Ectodermal cell (in vitro differentiated cells): ENCODE measurements at regions not wholly inside any gene's neighbourhood (a gene's known extent, or its start where the extent isn't known, plus 50 kb on each side); places are given as distances from the start of the nearest gene placed in this dataset.

Experiments
- H3K27ac ChIP-seq: 2 replicates; pipeline ENCODE4 v1.7.0; 2013; ENCODE audit warnings: mild to moderate bottlenecking, low read depth, low read length; ENCODE audit not compliant: insufficient read depth, poor library complexity, severe bottlenecking
- H3K27me3 ChIP-seq: 2 replicates; pipeline ENCODE4 v1.7.0; 2013; ENCODE audit warnings: mild to moderate bottlenecking, low read length; ENCODE audit not compliant: insufficient read depth, control insufficient read depth, poor library complexity, severe bottlenecking
- H3K36me3 ChIP-seq: one replicate; pipeline ENCODE4 v1.7.0; 2013; ENCODE audit warnings: low read length; ENCODE audit not compliant: control insufficient read depth, insufficient read depth
- H3K4me1 ChIP-seq: one replicate; pipeline ENCODE4 v1.7.0; 2013; ENCODE audit warnings: low read length; ENCODE audit not compliant: control insufficient read depth, insufficient read depth
- H3K4me3 ChIP-seq: 2 replicates; pipeline ENCODE4 v1.7.0; 2013; ENCODE audit warnings: low read depth, low read length, control low read depth; ENCODE audit not compliant: insufficient read depth
- H3K9me3 ChIP-seq: 2 replicates; pipeline ENCODE4 v1.7.0; 2013; ENCODE audit warnings: mild to moderate bottlenecking, low read length, moderate library complexity; ENCODE audit not compliant: control insufficient read depth
- WGBS, 2 experiments: methylation state at CpG; one replicate each; pipeline ENCODE4 v1.1.7; 2013; ENCODE audit warnings: missing lambda C conversion rate in 2 of 2; 5-methylcytosine and 5-hydroxymethylcytosine counted together

DNA sequence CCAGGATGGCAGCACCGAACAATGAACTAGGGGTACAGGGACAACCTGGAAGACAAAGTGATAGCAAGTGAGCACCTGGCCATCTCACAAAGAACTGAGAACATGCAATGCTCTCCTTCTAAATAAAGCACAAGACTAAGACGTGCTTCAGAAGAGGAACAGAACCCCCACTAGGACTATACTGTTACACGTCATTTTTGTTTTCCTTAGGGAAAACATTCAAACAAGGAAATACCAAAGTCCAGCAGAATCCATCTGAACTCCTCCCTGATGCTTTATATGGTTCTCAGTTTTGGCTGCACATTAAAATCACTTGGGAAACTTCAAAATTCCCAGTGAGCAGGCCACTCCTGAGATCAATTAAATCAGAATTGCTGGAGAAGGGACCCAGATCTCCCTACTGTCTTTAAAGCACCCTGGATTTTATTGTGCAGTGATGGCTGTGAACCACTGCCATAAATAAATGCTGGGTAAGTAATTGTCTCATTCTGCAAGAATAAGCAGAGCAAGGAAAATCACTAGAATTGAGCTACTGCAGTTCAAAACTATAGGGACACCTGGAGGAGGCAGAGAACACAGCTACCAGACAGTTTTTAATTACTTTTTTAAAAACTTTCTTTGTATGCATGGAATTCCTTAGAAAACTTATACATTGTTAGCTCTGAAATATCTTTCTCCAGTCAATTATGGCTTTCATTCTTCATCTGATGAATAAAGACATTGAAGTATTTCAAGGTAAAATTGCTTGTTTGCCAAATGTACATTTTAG, 866.5 kb upstream of the GHITM start:
- no peak overlapping the region for H3K27ac ChIP-seq
- no peaks in the 10 kb centered on the region for H3K9me3 ChIP-seq
- H3K4me1 ChIP-seq, result no peaks in the 10 kb centered on the region
- 89 to 96% methylated on average over 3 of the region's 3 CpGs for WGBS, 2 experiments
- no peaks in the 10 kb centered on the region for H3K36me3 ChIP-seq
- no peak overlapping the region for H3K4me3 ChIP-seq
- no peaks in the 10 kb centered on the region for H3K27me3 ChIP-seq

DNA sequence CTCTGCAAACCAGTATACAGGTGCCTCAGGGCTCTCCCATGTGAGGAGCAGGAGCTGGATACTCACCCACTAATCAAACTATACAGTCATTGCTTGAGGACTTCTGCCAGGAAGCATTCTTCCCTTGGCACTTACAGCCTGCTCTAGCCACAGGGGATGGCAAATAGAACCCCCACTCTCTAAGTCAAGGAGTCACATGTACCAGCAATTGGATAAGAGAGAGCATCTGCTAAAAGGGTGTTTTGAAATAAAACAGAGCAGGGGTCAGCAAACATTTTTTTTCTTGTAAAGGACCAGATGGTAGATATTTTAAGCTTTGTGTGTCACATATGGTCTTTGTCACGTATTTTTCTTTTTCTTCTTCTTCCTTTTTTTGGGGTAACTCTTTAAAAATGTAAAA, 865.2 kb upstream of the GHITM start:
- 100% methylated on average over 1 of the region's 1 CpG; no CpG with 5 or more reads in 1 of the 2 experiments for WGBS, 2 experiments
- H3K27me3 ChIP-seq, result no peaks in the 10 kb centered on the region
- no peaks in the 10 kb centered on the region for H3K4me1 ChIP-seq
- H3K4me3 ChIP-seq, result no peak overlapping the region
- H3K27ac ChIP-seq, result no peak overlapping the region
- no peaks in the 10 kb centered on the region for H3K36me3 ChIP-seq
- no peaks in the 10 kb centered on the region for H3K9me3 ChIP-seq

GRCh38 chr10:83276971-83277370, 862.3 kb upstream of the GHITM start:
- 93 to 96% methylated on average over 2 of the region's 2 CpGs for WGBS, 2 experiments
- Histone ChIP-seq H3K27me3 (no peaks in the 10 kb centered on the region), H3K4me3 (no peak overlapping the region), H3K36me3 (no peaks in the 10 kb centered on the region), H3K27ac (no peak overlapping the region), H3K4me1 (no peaks in the 10 kb centered on the region), H3K9me3 (no peaks in the 10 kb centered on the region)

DNA sequence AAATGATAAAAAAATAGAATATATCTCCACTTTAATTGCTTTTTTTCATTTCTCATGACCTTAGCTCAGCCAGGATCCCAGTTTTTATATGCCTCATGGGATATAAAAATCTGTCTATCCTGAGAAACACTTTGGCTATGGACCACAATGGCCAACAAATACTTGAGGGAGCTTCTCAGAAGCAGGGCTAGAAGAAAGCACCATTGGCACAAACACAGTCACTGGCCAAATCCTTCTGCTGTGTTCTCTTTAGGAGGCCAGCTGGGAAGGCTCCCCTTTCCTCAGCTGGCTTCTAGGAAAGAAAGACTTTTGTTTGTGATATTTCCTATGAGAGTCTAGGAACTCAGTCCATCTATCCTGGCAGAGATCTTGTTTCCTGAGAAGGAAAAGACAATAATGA, 856.2 kb upstream of the GHITM start:
- no peak overlapping the region for H3K4me3 ChIP-seq
- H3K4me1 ChIP-seq, result no peaks in the 10 kb centered on the region
- H3K27me3 ChIP-seq, result no peaks in the 10 kb centered on the region
- no peaks in the 10 kb centered on the region for H3K36me3 ChIP-seq
- H3K9me3 ChIP-seq, result no peaks in the 10 kb centered on the region
- H3K27ac ChIP-seq, result no peak overlapping the region

- Histone ChIP-seq H3K27ac (no peak overlapping the region), H3K4me1 (peaks cover 8% of the 10 kb centered on the region), H3K4me3 (no peak overlapping the region), H3K36me3 (no peaks in the 10 kb centered on the region), H3K9me3 (no peaks in the 10 kb centered on the region), H3K27me3 (no peaks in the 10 kb centered on the region)
- 97 to 98% methylated on average over 2 of the region's 2 CpGs for WGBS, 2 experiments
These were observed 851.9 kb upstream of the GHITM start for GRCh38 chr10:83287374-83287773.

- Histone ChIP-seq H3K4me3 (no peak overlapping the region), H3K27me3 (no peaks in the 10 kb centered on the region), H3K9me3 (no peaks in the 10 kb centered on the region), H3K4me1 (peaks cover 8% of the 10 kb centered on the region), H3K27ac (no peak overlapping the region), H3K36me3 (no peaks in the 10 kb centered on the region)
- 47 to 60% methylated on average over 2 of the region's 2 CpGs for WGBS, 2 experiments
These were observed 849.9 kb upstream of the GHITM start for GRCh38 chr10:83289373-83289772.

- Histone ChIP-seq H3K36me3 (no peaks in the 10 kb centered on the region), H3K4me3 (no peak overlapping the region), H3K27me3 (no peaks in the 10 kb centered on the region), H3K27ac (no peak overlapping the region), H3K4me1 (peaks cover 8% of the 10 kb centered on the region), H3K9me3 (no peaks in the 10 kb centered on the region)
- 98 to 100% methylated on average over 1 of the region's 1 CpG for WGBS, 2 experiments
These were observed 849.4 kb upstream of the GHITM start for GRCh38 chr10:83289948-83290347.

DNA sequence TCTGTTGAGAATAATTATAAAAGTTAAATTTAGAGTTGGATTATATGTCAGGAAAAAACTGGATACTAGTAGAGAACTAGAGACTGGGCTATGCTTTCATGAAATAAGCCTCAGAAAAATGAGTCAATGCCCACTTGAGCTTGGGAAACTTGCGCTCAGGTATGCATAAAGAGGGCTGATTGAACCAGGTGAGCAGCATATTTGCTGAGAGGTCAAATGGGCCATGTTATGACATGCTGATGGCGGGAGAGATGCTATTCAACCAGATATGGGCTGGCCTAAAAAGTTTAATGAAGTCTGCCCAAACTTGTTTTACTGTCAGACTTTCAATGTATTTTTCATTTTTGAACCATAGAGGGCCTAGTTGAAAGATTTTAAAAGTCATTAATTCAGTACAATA, 837.6 kb upstream of the GHITM start:
- H3K36me3 ChIP-seq, result no peaks in the 10 kb centered on the region
- no peaks in the 10 kb centered on the region for H3K27me3 ChIP-seq
- 96 to 98% methylated on average over 2 of the region's 2 CpGs for WGBS, 2 experiments
- H3K4me1 ChIP-seq, result no peaks in the 10 kb centered on the region
- H3K4me3 ChIP-seq, result no peak overlapping the region
- no peak overlapping the region for H3K27ac ChIP-seq
- H3K9me3 ChIP-seq, result no peaks in the 10 kb centered on the region

DNA sequence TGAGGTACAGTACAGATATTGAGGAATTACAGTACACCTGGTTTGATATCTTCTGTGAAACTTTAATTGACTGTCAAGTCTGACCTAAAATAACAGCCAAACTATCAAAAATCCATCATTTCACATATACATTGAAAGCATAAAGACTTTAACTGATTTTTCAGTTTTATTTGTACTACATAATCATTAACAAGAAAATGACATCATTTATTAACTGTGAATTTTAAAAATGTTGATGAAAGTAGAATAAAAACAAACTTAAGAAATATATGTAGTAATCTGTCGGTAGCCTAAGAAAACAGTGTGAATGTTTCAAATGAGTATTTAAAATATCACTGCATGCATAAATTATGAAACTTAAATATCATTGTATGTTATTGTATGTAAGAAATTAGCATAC, 836.7 kb upstream of the GHITM start:
- H3K4me3 ChIP-seq, result no peak overlapping the region
- H3K27ac ChIP-seq, result no peak overlapping the region
- no peaks in the 10 kb centered on the region for H3K4me1 ChIP-seq
- no peaks in the 10 kb centered on the region for H3K9me3 ChIP-seq
- no peaks in the 10 kb centered on the region for H3K36me3 ChIP-seq
- H3K27me3 ChIP-seq, result no peaks in the 10 kb centered on the region
- 100% methylated on average over 1 of the region's 1 CpG; no CpG with 5 or more reads in 1 of the 2 experiments for WGBS, 2 experiments

DNA sequence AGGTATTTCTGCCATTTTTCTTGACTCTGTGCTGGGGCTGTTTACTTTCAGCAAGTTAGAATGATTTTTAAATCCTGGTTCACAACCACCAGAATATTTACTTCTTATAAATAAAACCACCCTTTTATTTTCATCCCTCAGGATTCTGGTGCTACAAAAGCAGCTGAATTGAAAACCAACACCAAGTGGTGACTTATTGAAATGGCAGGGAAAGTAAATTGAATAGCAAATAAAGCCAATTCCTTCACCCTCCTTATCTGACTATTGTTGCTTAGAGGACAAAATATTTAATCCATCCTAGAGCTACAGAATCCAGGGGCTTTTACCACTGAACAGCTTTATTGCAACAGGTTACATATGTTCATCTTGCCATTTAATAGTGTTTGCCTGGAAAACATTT, 828.6 kb upstream of the GHITM start:
- Histone ChIP-seq H3K36me3 (no peaks in the 10 kb centered on the region), H3K4me3 (no peak overlapping the region), H3K4me1 (no peaks in the 10 kb centered on the region), H3K27ac (no peak overlapping the region), H3K27me3 (no peaks in the 10 kb centered on the region), H3K9me3 (no peaks in the 10 kb centered on the region)

GRCh38 chr10:83312570-83312969, 826.7 kb upstream of the GHITM start:
- 91 to 95% methylated on average over 3 of the region's 3 CpGs for WGBS, 2 experiments
- H3K4me1 ChIP-seq, result no peaks in the 10 kb centered on the region
- H3K27ac ChIP-seq, result no peak overlapping the region
- H3K9me3 ChIP-seq, result no peaks in the 10 kb centered on the region
- no peaks in the 10 kb centered on the region for H3K36me3 ChIP-seq
- H3K27me3 ChIP-seq, result no peaks in the 10 kb centered on the region
- no peak overlapping the region for H3K4me3 ChIP-seq
